GM23338 (cell line): ENCODE measurements at regions not wholly inside any gene's neighbourhood (a gene's known extent, or its start where the extent isn't known, plus 50 kb on each side); places are given as distances from the start of the nearest gene placed in this dataset.

Experiments
- ATAC-seq: fragments of 200-7000 bp; cut with Tn5 transposase; 3 replicates; pipeline ENCODE4 v1.9.1; 2020
- DNase-seq: peaks from one replicate; pipeline ENCODE4 v3.0.0-alpha.2; 2015; ENCODE audit warnings: low spot score
- H2AFZ ChIP-seq: fragments of 200-600 bp; sonication (generic); 2 replicates; pipeline ENCODE4 v1.8.0; 2016; ENCODE audit warnings: antibody characterized with exemption, mild to moderate bottlenecking, moderate library complexity
- H3F3A ChIP-seq: fragments of 200-600 bp; sonication (generic); replicated peaks from 2 replicates; pipeline ENCODE4 v1.8.0; 2017; ENCODE audit warnings: antibody characterized with exemption, mixed run types, low read depth
- H3K27ac ChIP-seq: fragments of 200-600 bp; sonication (generic); 2 replicates; pipeline ENCODE4 v1.6.1; 2016; ENCODE audit warnings: low read depth
- H3K27me3 ChIP-seq: fragments of 200-600 bp; sonication (generic); 2 replicates; pipeline ENCODE4 v1.8.0; 2016; ENCODE audit warnings: mild to moderate bottlenecking, mixed run types, moderate library complexity; ENCODE audit not compliant: insufficient read depth
- H3K36me3 ChIP-seq: fragments of 200-600 bp; sonication (generic); 2 replicates; pipeline ENCODE4 v1.8.0; 2016; ENCODE audit warnings: mild to moderate bottlenecking; ENCODE audit not compliant: insufficient read depth
- H3K4me1 ChIP-seq: fragments of 200-600 bp; sonication (generic); 2 replicates; pipeline ENCODE4 v1.8.0; 2016; ENCODE audit warnings: mild to moderate bottlenecking, moderate library complexity; ENCODE audit not compliant: insufficient read depth
- H3K4me2 ChIP-seq: fragments of 200-600 bp; sonication (generic); 2 replicates; pipeline ENCODE4 v1.7.1; 2017; ENCODE audit warnings: mixed run types
- H3K4me3 ChIP-seq: fragments of 200-600 bp; sonication (generic); 2 replicates; pipeline ENCODE4 v1.6.1; 2016; ENCODE audit warnings: mixed run types
- H3K79me2 ChIP-seq: fragments of 200-600 bp; sonication (generic); replicated peaks from 2 replicates; pipeline ENCODE4 v1.8.0; 2017; ENCODE audit warnings: mild to moderate bottlenecking; ENCODE audit not compliant: insufficient read depth
- H3K9me2 ChIP-seq: fragments of 200-600 bp; sonication (generic); 2 replicates; pipeline ENCODE4 v1.8.0; 2017; ENCODE audit not compliant: insufficient read depth
- H4K20me1 ChIP-seq: fragments of 200-600 bp; sonication (generic); replicated peaks from 2 replicates; pipeline ENCODE4 v1.8.0; 2017; ENCODE audit warnings: mild to moderate bottlenecking; ENCODE audit not compliant: insufficient read depth
- H3K27ac Mint-ChIP-seq: 2 replicates; pipeline ENCODE4 v1.8.0; 2020; ENCODE audit warnings: inconsistent platforms, mild to moderate bottlenecking, moderate library complexity, mixed read lengths
- H3K27me3 Mint-ChIP-seq: 3 replicates; pipeline ENCODE4 v1.8.0; 2022; ENCODE audit warnings: low read depth, mild to moderate bottlenecking, moderate library complexity, mixed read lengths, inconsistent platforms; ENCODE audit not compliant: insufficient read depth, poor library complexity
- H3K36me3 Mint-ChIP-seq: 3 replicates; pipeline ENCODE4 v1.8.0; 2021; ENCODE audit warnings: low read depth, mild to moderate bottlenecking, inconsistent platforms, moderate library complexity, mixed read lengths
- H3K4me1 Mint-ChIP-seq: 3 replicates; pipeline ENCODE4 v1.8.0; 2020; ENCODE audit warnings: mild to moderate bottlenecking, inconsistent platforms, mixed read lengths
- H3K4me3 Mint-ChIP-seq: 3 replicates; pipeline ENCODE4 v1.8.0; 2021; ENCODE audit warnings: moderate library complexity, mild to moderate bottlenecking, inconsistent platforms, mixed read lengths
- H3K9me3 Mint-ChIP-seq: 3 replicates; pipeline ENCODE4 v1.8.0; 2020; ENCODE audit warnings: moderate library complexity, mild to moderate bottlenecking, inconsistent platforms, mixed read lengths
- CREB1 ChIP-seq: fragments of 250-450 bp; sonication (Bioruptor Pico); IDR thresholded peaks from 2 replicates; pipeline ENCODE4 v1.5.0; 2020; ENCODE audit warnings: low read depth, mild to moderate bottlenecking, moderate library complexity
- CTCF ChIP-seq, 2 experiments: fragments of 200-600 bp in 1 of 2; sonication (generic) in 1 of 2; conservative IDR thresholded peaks; 2 replicates each; pipeline versions ENCODE4 v1.5.1 to v1.6.1; 2016 to 2017; ENCODE audit warnings: antibody characterized with exemption in 2 of 2, low read depth in 2 of 2, mild to moderate bottlenecking in 2 of 2, moderate library complexity in 1 of 2
- ETS1 ChIP-seq: IDR thresholded peaks from 2 replicates; pipeline ENCODE4 v1.6.1; 2016; ENCODE audit warnings: antibody characterized with exemption
- EZH2 ChIP-seq: fragments of 200-600 bp; sonication (generic); IDR thresholded peaks from one replicate; pipeline ENCODE4 v1.8.0; 2017; ENCODE audit warnings: antibody characterized with exemption, mild to moderate bottlenecking, low read depth; ENCODE audit not compliant: unreplicated experiment
- EZH2phosphoT487 ChIP-seq: fragments of 200-600 bp; sonication (generic); IDR thresholded peaks from one replicate; pipeline ENCODE4 v1.8.1; 2018; ENCODE audit warnings: antibody characterized with exemption; ENCODE audit not compliant: unreplicated experiment
- JUNB ChIP-seq: IDR thresholded peaks from one replicate; pipeline ENCODE4 v1.6.1; 2016; ENCODE audit warnings: antibody characterized with exemption; ENCODE audit not compliant: unreplicated experiment
- NANOG ChIP-seq: IDR thresholded peaks from 2 replicates; pipeline ENCODE4 v1.6.1; 2016; ENCODE audit warnings: antibody characterized with exemption, borderline replicate concordance
- POLR2AphosphoS5 ChIP-seq: IDR thresholded peaks from 2 replicates; pipeline ENCODE4 v1.6.1; 2016; ENCODE audit warnings: antibody characterized with exemption, low read depth
- REST ChIP-seq: IDR thresholded peaks from one replicate; pipeline ENCODE4 v1.6.1; 2018; ENCODE audit warnings: antibody characterized with exemption; ENCODE audit not compliant: unreplicated experiment
- STAT1 ChIP-seq: IDR thresholded peaks from one replicate; pipeline ENCODE4 v1.6.1; 2016; ENCODE audit warnings: antibody characterized with exemption; ENCODE audit not compliant: unreplicated experiment
- ZNF114 ChIP-seq: fragments of 250-450 bp; sonication (Bioruptor Pico); IDR thresholded peaks from 2 replicates; pipeline ENCODE4 v1.5.0; 2020; ENCODE audit warnings: mild to moderate bottlenecking, moderate library complexity
- ZNF331 ChIP-seq: fragments of 250-450 bp; sonication (Bioruptor Pico); IDR thresholded peaks from 2 replicates; pipeline ENCODE4 v1.5.0; 2020; ENCODE audit warnings: low read depth, mild to moderate bottlenecking, moderate library complexity
- ZNF462 ChIP-seq: fragments of 250-450 bp; sonication (Bioruptor Pico); IDR thresholded peaks from 2 replicates; pipeline ENCODE4 v1.5.0; 2020; ENCODE audit warnings: mild to moderate bottlenecking, moderate library complexity

- H3F3A ChIP-seq: no peaks in the 10 kb centered on the region
- Mint-ChIP-seq H3K27me3 (peaks cover 2% of the 10 kb centered on the region), H3K4me3 (no peak overlapping the region), H3K4me1 (no peaks in the 10 kb centered on the region), H3K9me3 (peaks cover 2% of the 10 kb centered on the region; the same call in 2 of the 3 replicates), H3K27ac (no peak overlapping the region), H3K36me3 (no peaks in the 10 kb centered on the region)
- DNase-seq (no peak), ATAC-seq (no peak)
- no peaks in the 10 kb centered on the region for H3K36me3 ChIP-seq
- H3K9me2 ChIP-seq: no peaks in the 10 kb centered on the region; the same call in 1 of the 2 replicates
- no peak overlapping the region for H2AFZ ChIP-seq
- no peak for TF ChIP-seq REST
- TF ChIP-seq ETS1: no peak
- TF ChIP-seq ZNF114 (CRISPR knock-in tag): no peak
- no peak for TF ChIP-seq EZH2phosphoT487
- no peak for TF ChIP-seq CTCF (conservative IDR thresholded peaks at IDR 0.05; ENCODE audit: low read depth in 2 of 2)
- TF ChIP-seq NANOG: no peak
- no peak for TF ChIP-seq JUNB
- TF ChIP-seq POLR2AphosphoS5: no peak
- TF ChIP-seq ZNF462 (CRISPR knock-in tag): no peak
- TF ChIP-seq STAT1: no peak
- no peak for TF ChIP-seq CREB1 (CRISPR knock-in tag)
- TF ChIP-seq EZH2: no peak
- no peak for TF ChIP-seq ZNF331
- no peaks in the 10 kb centered on the region for H3K27me3 ChIP-seq
- no peak overlapping the region for H3K4me3 ChIP-seq
- no peak overlapping the region for H3K4me2 ChIP-seq
- no peaks in the 10 kb centered on the region; the same call in 1 of the 2 replicates for H4K20me1 ChIP-seq
- H3K4me1 ChIP-seq: no peaks in the 10 kb centered on the region
- H3K27ac ChIP-seq: no peak overlapping the region
- H3K79me2 ChIP-seq: no peaks in the 10 kb centered on the region
These were observed 342.7 kb upstream of the REG3G start for GRCh38 chr2:78682781-78683180.
